ENCODE measurements at regions not wholly inside any gene's neighbourhood (a gene's known extent, or its start where the extent isn't known, plus 50 kb on each side); places are given as distances from the start of the nearest gene placed in this dataset.

GRCh38 chr1:199954699-199955098 lies 72.8 kb upstream of the NR5A2 start:
- ChIA-PET POLR2A (no interaction called here), CTCF (no interaction called here)
- intact Hi-C loops (cut with DNase I, micrococcal nuclease), result no loop called here
- H3K9me3 Mint-ChIP-seq (ENCODE audit: low read depth), result no peaks in the 10 kb centered on the region
- no peaks in the 10 kb centered on the region for H3K4me1 Mint-ChIP-seq
- H3K36me3 Mint-ChIP-seq (ENCODE audit: low read depth), result no peaks in the 10 kb centered on the region
- peak; percentile 16 for DNase-seq
- H3K4me3 Mint-ChIP-seq, result no peak overlapping the region
- H3K27me3 Mint-ChIP-seq, result peaks cover 16% of the 10 kb centered on the region
- no peak overlapping the region for H3K27ac Mint-ChIP-seq
- ATAC-seq, result no peak

GRCh38 chr1:199955235-199955634 lies 72.3 kb upstream of the NR5A2 start:
- POLR2A ChIA-PET, result no interaction called here
- Mint-ChIP-seq H3K27ac (no peak overlapping the region), H3K9me3 (ENCODE audit: low read depth) (no peaks in the 10 kb centered on the region), H3K36me3 (ENCODE audit: low read depth) (no peaks in the 10 kb centered on the region), H3K27me3 (peaks cover 16% of the 10 kb centered on the region), H3K4me1 (no peaks in the 10 kb centered on the region), H3K4me3 (no peak overlapping the region)
- DNase-seq (no peak), ATAC-seq (no peak)
- CTCF ChIA-PET, result interaction anchor here (0.6 to 0.7 kb wide), 3 partner anchors 206 to 629 kb away, joined by 3 to 4 read pairs (median 4); no protein-coding TSS in a partner anchor
- intact Hi-C loops (cut with DNase I, micrococcal nuclease), result no loop called here

- Mint-ChIP-seq H3K27ac (no peak overlapping the region), H3K4me1 (no peaks in the 10 kb centered on the region), H3K27me3 (peaks cover 16% of the 10 kb centered on the region), H3K9me3 (ENCODE audit: low read depth) (no peaks in the 10 kb centered on the region), H3K36me3 (ENCODE audit: low read depth) (no peaks in the 10 kb centered on the region), H3K4me3 (no peak overlapping the region)
- ChIA-PET POLR2A (no interaction called here), CTCF (no interaction called here)
- ATAC-seq, result no peak
- no peak for DNase-seq
- intact Hi-C loops (cut with DNase I, micrococcal nuclease), result no loop called here
Observed at GRCh38 chr1:199956005-199956404, 71.5 kb upstream of the NR5A2 start.

- no peak for ATAC-seq
- H3K36me3 Mint-ChIP-seq (ENCODE audit: low read depth), result no peaks in the 10 kb centered on the region
- intact Hi-C loops (cut with DNase I, micrococcal nuclease), result no loop called here
- no peaks in the 10 kb centered on the region for H3K4me1 Mint-ChIP-seq
- H3K9me3 Mint-ChIP-seq (ENCODE audit: low read depth), result no peaks in the 10 kb centered on the region
- ChIA-PET CTCF (no interaction called here), POLR2A (interaction anchor here (0.6 to 0.7 kb wide), 2 partner anchors 43 to 487 kb away, joined by 3 to 4 read pairs; no protein-coding TSS in a partner anchor)
- H3K4me3 Mint-ChIP-seq, result no peak overlapping the region
- H3K27ac Mint-ChIP-seq, result no peak overlapping the region
- peaks cover 5% of the 10 kb centered on the region for H3K27me3 Mint-ChIP-seq
- DNase-seq, result no peak
Observed at GRCh38 chr1:199959033-199959774, 68.3 kb upstream of the NR5A2 start.

GRCh38 chr1:199959775-199960110 lies 67.8 kb upstream of the NR5A2 start:
- ATAC-seq, result no peak
- H3K36me3 Mint-ChIP-seq (ENCODE audit: low read depth), result no peaks in the 10 kb centered on the region

GRCh38 chr1:199970125-199970524 lies 57.4 kb upstream of the NR5A2 start:
- Mint-ChIP-seq H3K27ac (no peak overlapping the region), H3K27me3 (peaks cover 10% of the 10 kb centered on the region), H3K9me3 (ENCODE audit: low read depth) (no peaks in the 10 kb centered on the region), H3K4me3 (no peak overlapping the region), H3K4me1 (no peaks in the 10 kb centered on the region), H3K36me3 (ENCODE audit: low read depth) (no peaks in the 10 kb centered on the region)
- no peak for ATAC-seq
- no peak for DNase-seq
- ChIA-PET POLR2A (no interaction called here), CTCF (no interaction called here)
- intact Hi-C loops (cut with DNase I, micrococcal nuclease), result no loop called here

More at GRCh38 chr1:199959775-199960110, 67.8 kb upstream of the NR5A2 start:
- Mint-ChIP-seq H3K27me3 (peaks cover 5% of the 10 kb centered on the region), H3K9me3 (ENCODE audit: low read depth) (no peaks in the 10 kb centered on the region), H3K27ac (no peak overlapping the region), H3K4me1 (no peaks in the 10 kb centered on the region), H3K4me3 (no peak overlapping the region)
- no peak for DNase-seq
- ChIA-PET POLR2A (no interaction called here), CTCF (no interaction called here)
- intact Hi-C loops (cut with DNase I, micrococcal nuclease), result no loop called here

- Mint-ChIP-seq H3K9me3 (ENCODE audit: low read depth) (no peaks in the 10 kb centered on the region), H3K4me1 (no peaks in the 10 kb centered on the region), H3K27ac (no peak overlapping the region), H3K4me3 (no peak overlapping the region), H3K36me3 (ENCODE audit: low read depth) (no peaks in the 10 kb centered on the region), H3K27me3 (peaks cover 7% of the 10 kb centered on the region)
- POLR2A ChIA-PET, result no interaction called here
- no peak for DNase-seq
- CTCF ChIA-PET, result interaction anchor here (0.6 to 1.0 kb wide), 2 partner anchors 16 to 261 kb away, joined by 3 to 5 read pairs; no protein-coding TSS in a partner anchor
- intact Hi-C loops (cut with DNase I, micrococcal nuclease), result no loop called here
- no peak for ATAC-seq
Observed at GRCh38 chr1:199976496-199977144, 50.9 kb upstream of the NR5A2 start.

Small RNAs in the stretch of these regions (microRNA-seq; reads per million reads assigned to microRNA genes)
- gene MIR181A1 (ENCODE audit: borderline replicate concordance), result 759 reads per million, percentile 83 among the genes with 10 or more reads in this experiment
- gene MIR181B1 (ENCODE audit: borderline replicate concordance), result 10.6 reads per million, percentile 31 among the genes with 10 or more reads in this experiment
